GM12872 (cell line): ENCODE measurements at regions not wholly inside any gene's neighbourhood (a gene's known extent, or its start where the extent isn't known, plus 50 kb on each side); places are given as distances from the start of the nearest gene placed in this dataset.

ENCODE experiments used
- CTCF ChIP-seq: IDR thresholded peaks from 3 replicates; pipeline ENCODE4 v1.5.1; 2011; ENCODE audit warnings: low read depth, mild to moderate bottlenecking, low read length, moderate library complexity; ENCODE audit not compliant: insufficient read depth

- no peak for TF ChIP-seq CTCF
Observed at GRCh38 chr9:106467865-106468164, 395.2 kb upstream of the ZNF462 start.

GRCh38 chr9:106468431-106468830 lies 394.5 kb upstream of the ZNF462 start:
- no peak for TF ChIP-seq CTCF

- TF ChIP-seq CTCF, result no peak
Observed at GRCh38 chr9:106478312-106478711, 384.7 kb upstream of the ZNF462 start.

- TF ChIP-seq CTCF, result no peak
Observed at GRCh38 chr9:106478727-106479126, 384.2 kb upstream of the ZNF462 start.

GRCh38 chr9:106479679-106480078 lies 383.3 kb upstream of the ZNF462 start:
- TF ChIP-seq CTCF, result no peak

GRCh38 chr9:106481013-106481609 lies 381.9 kb upstream of the ZNF462 start:
- no peak for TF ChIP-seq CTCF

GRCh38 chr9:106482733-106483132 lies 380.2 kb upstream of the ZNF462 start:
- TF ChIP-seq CTCF, result no peak

- TF ChIP-seq CTCF, result no peak
Observed at GRCh38 chr9:106486685-106487084, 376.3 kb upstream of the ZNF462 start.
